ENCODE measurements at regions not wholly inside any gene's neighbourhood (a gene's known extent, or its start where the extent isn't known, plus 50 kb on each side); places are given as distances from the start of the nearest gene placed in this dataset.

DNA sequence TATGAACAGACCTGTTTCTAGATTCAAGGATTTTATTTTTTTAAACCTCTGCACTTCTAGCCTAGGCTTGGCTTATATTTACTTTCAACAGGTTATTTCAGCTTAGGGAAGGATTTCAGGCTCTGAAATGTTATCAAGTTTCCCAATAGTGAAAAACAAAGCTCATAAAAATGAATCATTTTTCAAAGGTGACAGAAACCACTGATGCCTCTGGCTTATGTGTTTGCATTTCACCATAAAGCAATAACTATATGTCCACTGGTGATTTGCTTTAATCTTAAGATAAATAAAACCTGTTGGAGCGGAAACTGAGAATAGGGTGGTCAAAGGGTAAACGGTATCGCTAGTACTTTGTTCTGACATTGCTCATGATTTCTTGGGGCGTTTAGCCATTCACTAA, 141.2 kb upstream of the LRIG1 start (continued):
- no peak for TF ChIP-seq ZFP1 (CRISPR knock-in tag; IDR thresholded peaks at IDR 0.05)
- no peak for TF ChIP-seq BDP1 (IDR thresholded peaks at IDR 0.05; ENCODE audit: insufficient read depth, insufficient read length)
- TF ChIP-seq ETV1 (tag; conservative IDR thresholded peaks at IDR 0.05; ENCODE audit: low read depth) = no peak
- TF ChIP-seq ZNF77 (CRISPR knock-in tag; IDR thresholded peaks at IDR 0.05) = no peak
- TF ChIP-seq USF1 (CRISPR knock-in tag; IDR thresholded peaks at IDR 0.05) = no peak

- no peak overlapping the region for H3K4me3 ChIP-seq
- H3K9ac ChIP-seq (ENCODE audit: insufficient read depth in 1 of 2, low read depth in 2 of 2, low read length in 2 of 2) = no peak overlapping the region
- ATAC-seq (no peak), DNase-seq (ENCODE audit: extremely low read depth in 1 of 4, low spot score in 3 of 4) (no peak), FAIRE-seq (no peak)
- POLR2A ChIA-PET = no interaction called here
- H3K4me1 ChIP-seq (replicated peaks in 1 of 2; ENCODE audit: control insufficient read depth in 2 of 2, insufficient read depth in 2 of 2, low read length in 2 of 2) = no peaks in the 10 kb centered on the region
- WGBS (ENCODE audit: insufficient coverage, low coverage, missing lambda C conversion rate) = 0% methylated on average over 3 of the region's 3 CpGs
- no peaks in the 10 kb centered on the region for H3K9me1 ChIP-seq (ENCODE audit: control insufficient read depth, insufficient read depth, low read length)
- H3K9me3 ChIP-seq (replicated peaks; ENCODE audit: control insufficient read depth, insufficient read depth, low read depth, low read length) = no peaks in the 10 kb centered on the region
- intact Hi-C loops (cut with micrococcal nuclease) = no loop called here
- H3K36me3 ChIP-seq (ENCODE audit: control insufficient read depth, insufficient read depth, low read length) = no peaks in the 10 kb centered on the region
- no peaks in the 10 kb centered on the region for H4K20me1 ChIP-seq (replicated peaks; ENCODE audit: control insufficient read depth, insufficient read depth, low read length)
- no peak overlapping the region for H3K27ac ChIP-seq (ENCODE audit: extremely low read depth, low read depth, low read length)
- in situ Hi-C loops (cut with MboI) = no loop called here
- no TSS peak for BruUV-seq (replicated peaks)
- no peaks in the 10 kb centered on the region for H3K27me3 ChIP-seq (ENCODE audit: control insufficient read depth in 2 of 2, insufficient read depth in 2 of 2, low read length in 2 of 2)
- CTCF ChIA-PET (ENCODE audit: low intra/inter-chr PET ratio) = no interaction called here
- no peak overlapping the region for H2AFZ ChIP-seq (ENCODE audit: low read depth, low read length)
- no peaks in the 10 kb centered on the region for H3K79me2 ChIP-seq (ENCODE audit: control insufficient read depth, insufficient read depth, low read length)
- H3K4me2 ChIP-seq (ENCODE audit: insufficient read depth, low read length) = no peak overlapping the region
- TF ChIP-seq, protein P1, sequence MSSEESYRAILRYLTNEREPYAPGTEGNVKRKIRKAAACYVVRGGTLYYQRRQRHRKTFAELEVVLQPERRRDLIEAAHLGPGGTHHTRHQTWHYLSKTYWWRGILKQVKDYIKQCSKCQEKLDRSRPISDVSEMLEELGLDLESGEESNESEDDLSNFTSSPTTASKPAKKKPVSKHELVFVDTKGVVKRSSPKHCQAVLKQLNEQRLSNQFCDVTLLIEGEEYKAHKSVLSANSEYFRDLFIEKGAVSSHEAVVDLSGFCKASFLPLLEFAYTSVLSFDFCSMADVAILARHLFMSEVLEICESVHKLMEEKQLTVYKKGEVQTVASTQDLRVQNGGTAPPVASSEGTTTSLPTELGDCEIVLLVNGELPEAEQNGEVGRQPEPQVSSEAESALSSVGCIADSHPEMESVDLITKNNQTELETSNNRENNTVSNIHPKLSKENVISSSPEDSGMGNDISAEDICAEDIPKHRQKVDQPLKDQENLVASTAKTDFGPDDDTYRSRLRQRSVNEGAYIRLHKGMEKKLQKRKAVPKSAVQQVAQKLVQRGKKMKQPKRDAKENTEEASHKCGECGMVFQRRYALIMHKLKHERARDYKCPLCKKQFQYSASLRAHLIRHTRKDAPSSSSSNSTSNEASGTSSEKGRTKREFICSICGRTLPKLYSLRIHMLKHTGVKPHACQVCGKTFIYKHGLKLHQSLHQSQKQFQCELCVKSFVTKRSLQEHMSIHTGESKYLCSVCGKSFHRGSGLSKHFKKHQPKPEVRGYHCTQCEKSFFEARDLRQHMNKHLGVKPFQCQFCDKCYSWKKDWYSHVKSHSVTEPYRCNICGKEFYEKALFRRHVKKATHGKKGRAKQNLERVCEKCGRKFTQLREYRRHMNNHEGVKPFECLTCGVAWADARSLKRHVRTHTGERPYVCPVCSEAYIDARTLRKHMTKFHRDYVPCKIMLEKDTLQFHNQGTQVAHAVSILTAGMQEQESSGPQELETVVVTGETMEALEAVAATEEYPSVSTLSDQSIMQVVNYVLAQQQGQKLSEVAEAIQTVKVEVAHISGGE (CRISPR knock-in tag; IDR thresholded peaks at IDR 0.05) = no peak
- TF ChIP-seq, protein P2, sequence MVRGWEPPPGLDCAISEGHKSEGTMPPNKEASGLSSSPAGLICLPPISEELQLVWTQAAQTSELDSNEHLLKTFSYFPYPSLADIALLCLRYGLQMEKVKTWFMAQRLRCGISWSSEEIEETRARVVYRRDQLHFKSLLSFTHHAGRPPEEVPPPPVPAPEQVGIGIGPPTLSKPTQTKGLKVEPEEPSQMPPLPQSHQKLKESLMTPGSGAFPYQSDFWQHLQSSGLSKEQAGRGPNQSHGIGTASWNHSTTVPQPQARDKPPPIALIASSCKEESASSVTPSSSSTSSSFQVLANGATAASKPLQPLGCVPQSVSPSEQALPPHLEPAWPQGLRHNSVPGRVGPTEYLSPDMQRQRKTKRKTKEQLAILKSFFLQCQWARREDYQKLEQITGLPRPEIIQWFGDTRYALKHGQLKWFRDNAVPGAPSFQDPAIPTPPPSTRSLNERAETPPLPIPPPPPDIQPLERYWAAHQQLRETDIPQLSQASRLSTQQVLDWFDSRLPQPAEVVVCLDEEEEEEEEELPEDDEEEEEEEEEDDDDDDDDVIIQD (CRISPR knock-in tag; IDR thresholded peaks at IDR 0.05) = no peak
- no peak for TF ChIP-seq RNF2 (IDR thresholded peaks at IDR 0.05)
- TF ChIP-seq MXD1 (CRISPR knock-in tag; IDR thresholded peaks at IDR 0.05; ENCODE audit: borderline replicate concordance, poor library complexity, severe bottlenecking) = no peak
- no peak for TF ChIP-seq MBD2 (IDR thresholded peaks at IDR 0.05; ENCODE audit: borderline replicate concordance, low read depth)
- TF ChIP-seq, protein P3, sequence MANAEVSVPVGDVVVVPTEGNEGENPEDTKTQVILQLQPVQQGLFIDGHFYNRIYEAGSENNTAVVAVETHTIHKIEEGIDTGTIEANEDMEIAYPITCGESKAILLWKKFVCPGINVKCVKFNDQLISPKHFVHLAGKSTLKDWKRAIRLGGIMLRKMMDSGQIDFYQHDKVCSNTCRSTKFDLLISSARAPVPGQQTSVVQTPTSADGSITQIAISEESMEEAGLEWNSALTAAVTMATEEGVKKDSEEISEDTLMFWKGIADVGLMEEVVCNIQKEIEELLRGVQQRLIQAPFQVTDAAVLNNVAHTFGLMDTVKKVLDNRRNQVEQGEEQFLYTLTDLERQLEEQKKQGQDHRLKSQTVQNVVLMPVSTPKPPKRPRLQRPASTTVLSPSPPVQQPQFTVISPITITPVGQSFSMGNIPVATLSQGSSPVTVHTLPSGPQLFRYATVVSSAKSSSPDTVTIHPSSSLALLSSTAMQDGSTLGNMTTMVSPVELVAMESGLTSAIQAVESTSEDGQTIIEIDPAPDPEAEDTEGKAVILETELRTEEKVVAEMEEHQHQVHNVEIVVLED (CRISPR knock-in tag; IDR thresholded peaks at IDR 0.05) = no peak
Measured at GRCh38 chr3:66642484-66642883, 141.7 kb upstream of the LRIG1 start.
